EH (cell line): ENCODE measurements at regions not wholly inside any gene's neighbourhood (a gene's known extent, or its start where the extent isn't known, plus 50 kb on each side); places are given as distances from the start of the nearest gene placed in this dataset.
"Not testable (repeated sequence)": the region's sequence is repeated elsewhere in the genome, so short reads cannot be mapped to it uniquely, and the experiment has no call there.

Experiments
- DNase-seq: peaks from one replicate; pipeline ENCODE4 v3.0.0-alpha.2; 2015; ENCODE audit warnings: low read depth

- DNase-seq = peak; percentile 79
Observed at GRCh38 chr5:67643536-67643935, 446.9 kb upstream of the CD180 start.

DNA sequence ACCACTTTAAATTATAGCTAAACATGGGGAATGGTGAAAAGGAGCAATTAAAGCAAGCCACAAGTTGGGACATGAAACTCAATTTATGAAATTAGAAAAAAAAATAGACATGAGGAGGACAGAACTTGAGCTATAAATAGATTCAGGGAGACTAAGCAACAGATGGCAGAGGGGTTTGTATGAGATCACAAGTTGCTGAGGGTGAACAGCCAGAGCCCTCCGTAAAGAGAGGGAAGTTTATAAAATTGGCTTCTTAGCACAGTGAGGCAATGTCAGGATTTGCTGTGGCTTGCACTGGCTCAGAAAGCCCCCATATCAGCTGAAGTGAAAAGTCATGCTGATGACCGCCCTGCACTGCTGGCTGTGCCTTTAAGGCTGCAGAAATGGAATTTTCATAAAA lies 443.4 kb upstream of the CD180 start:
- DNase-seq = peak; percentile 19

- DNase-seq = no peak
Observed at GRCh38 chr5:67639313-67639712, 442.7 kb upstream of the CD180 start.

- DNase-seq = no peak
Observed at GRCh38 chr5:67636850-67637524, 440.4 kb upstream of the CD180 start.

- no peak for DNase-seq
Observed at GRCh38 chr5:67636091-67636490, 439.5 kb upstream of the CD180 start.

- DNase-seq = not testable (repeated sequence)
Observed at GRCh38 chr5:67627079-67627478, 430.5 kb upstream of the CD180 start.

DNA sequence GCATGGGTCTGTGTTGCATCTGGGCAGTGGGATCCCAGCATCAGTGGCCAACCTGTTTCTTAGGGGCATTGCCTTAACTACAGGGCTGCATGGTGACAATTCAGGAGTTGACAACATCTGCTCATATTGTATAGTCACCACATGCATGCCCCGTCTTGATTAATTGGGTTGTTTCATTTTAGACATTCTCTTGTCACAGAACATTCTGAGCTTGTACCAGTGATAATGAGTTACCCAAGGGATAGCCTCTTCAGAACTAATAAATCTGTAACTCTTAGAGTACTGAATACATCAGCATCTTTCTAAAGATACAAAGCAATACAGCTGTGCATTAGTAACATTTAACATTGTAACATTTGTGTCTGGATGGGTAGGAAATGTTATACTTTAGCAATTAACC lies 426.5 kb upstream of the CD180 start:
- no peak for DNase-seq

DNA sequence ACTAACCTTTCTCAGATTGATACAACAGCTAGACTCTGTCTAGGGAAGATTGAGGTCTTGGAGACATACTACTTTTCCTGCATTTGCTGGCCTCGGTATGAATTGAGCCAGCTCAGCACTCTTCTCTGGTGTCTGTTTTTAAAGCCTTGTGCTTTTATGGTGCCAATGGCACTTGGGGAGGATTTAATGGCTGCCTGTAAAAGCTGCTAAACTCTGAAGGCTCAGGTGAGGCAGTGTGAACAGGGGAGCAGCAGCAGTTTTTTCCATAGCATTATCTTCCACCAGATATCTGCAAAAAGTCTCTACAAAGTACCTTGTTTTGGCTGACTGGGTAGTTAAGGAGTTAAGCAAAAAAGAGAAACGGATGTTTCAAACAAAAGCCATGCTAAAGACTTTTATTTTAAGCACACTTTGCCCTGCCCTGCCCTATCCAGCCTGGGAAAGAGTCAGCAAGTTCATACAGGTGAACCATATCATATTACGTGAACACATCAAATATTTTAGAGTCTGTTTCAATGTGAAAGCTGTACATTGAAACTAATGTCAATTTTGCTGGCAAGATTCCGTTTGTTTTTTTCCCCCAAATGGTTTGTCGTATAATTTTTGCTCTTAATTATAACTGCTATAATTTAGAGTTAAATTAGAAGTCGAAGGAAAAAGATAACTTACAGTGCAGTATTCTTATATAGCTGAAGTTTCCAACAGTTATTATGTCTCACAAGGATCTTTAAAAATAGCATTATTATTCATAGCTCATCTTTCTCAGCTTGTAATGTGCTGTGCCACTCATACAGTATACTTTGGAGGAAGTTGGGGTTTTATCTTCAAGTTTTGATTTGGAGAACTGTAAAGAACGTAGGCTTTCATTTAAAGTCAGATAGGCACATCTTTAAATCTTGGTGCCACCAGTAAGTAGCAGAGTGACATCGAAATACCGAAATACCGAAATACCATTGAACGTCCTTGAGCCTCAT lies 424.1 kb upstream of the CD180 start:
- DNase-seq = no peak

GRCh38 chr5:67619636-67620035 lies 423.0 kb upstream of the CD180 start:
- DNase-seq = no peak

DNA sequence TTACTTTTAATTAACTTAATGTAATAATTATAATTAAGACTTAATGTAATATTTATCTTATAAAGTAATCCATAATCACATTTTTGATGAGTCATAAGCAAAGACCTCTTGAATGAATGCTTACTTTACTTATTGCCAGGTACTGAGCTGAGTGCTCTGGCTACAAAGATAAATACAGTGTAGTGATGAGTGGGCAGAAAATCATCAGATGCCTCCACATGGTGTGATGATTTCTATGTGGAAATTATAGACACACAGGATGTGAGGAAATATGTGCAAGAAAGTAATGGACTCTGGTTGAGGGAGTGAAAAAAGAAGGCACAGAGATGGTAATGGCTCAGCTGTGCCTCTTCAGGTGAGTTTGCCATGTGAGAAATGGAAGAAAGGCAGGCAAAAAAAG lies 422.6 kb upstream of the CD180 start:
- no peak for DNase-seq

DNA sequence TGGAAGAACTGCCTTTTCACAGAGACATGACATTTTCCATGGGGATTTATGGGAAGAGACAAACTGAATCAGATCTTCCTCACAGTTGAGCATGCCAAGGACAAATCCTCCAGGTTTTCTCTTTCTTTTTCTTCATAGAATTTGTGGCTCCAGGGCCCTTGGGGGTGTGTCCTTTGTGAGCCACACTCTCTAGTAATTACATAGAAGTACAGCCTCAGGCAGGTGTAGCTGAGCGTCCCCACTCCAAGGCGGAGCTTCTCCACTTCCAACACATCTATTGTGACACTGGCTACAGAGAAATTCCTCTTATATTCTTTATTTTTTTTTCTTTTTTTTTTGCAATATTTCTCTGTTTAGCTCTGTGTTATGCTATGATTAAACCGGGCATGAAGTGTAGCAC lies 420.5 kb upstream of the CD180 start:
- DNase-seq = no peak

DNA sequence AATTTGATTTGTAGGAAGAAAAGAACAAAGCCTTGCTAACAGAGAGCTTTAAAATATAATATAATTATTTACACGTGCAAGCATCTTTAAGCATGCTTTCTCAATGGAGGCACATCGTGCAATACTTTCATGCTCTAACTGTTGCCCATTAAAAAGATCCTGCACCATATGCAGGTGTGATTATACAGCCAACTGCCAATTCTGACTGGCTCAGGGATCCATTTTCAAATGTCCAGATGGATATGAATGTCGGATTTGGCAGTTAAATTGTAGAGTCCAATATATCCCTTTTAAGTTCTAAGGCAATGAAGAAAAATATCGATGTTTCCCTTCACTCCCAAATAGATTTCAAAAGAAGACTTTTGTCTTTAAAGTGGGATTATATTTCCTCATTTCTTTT lies 416.4 kb upstream of the CD180 start:
- DNase-seq = no peak

GRCh38 chr5:67610186-67610912 lies 413.8 kb upstream of the CD180 start:
- no peak for DNase-seq

DNA sequence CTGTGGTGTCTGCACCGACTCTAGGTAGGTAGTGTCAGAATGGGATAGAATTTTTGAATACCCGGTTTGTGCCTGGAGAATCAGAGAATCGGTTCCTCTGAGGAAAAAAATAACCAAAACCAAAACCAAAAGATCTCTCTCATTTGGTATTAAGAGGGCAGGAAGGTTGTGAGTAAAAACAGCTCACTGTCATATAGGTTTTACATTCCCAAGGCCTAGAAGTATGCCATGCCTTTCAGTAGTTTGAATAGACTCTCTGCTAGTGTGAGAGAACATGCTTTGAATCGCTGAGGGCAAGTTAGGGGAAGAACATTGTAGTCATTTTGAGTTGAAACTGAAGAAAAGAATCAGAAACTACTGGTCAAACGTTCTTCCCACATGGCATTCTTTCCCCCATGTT lies 411.4 kb upstream of the CD180 start:
- no peak for DNase-seq

GRCh38 chr5:67606586-67606947 lies 410.0 kb upstream of the CD180 start:
- DNase-seq = no peak

DNA sequence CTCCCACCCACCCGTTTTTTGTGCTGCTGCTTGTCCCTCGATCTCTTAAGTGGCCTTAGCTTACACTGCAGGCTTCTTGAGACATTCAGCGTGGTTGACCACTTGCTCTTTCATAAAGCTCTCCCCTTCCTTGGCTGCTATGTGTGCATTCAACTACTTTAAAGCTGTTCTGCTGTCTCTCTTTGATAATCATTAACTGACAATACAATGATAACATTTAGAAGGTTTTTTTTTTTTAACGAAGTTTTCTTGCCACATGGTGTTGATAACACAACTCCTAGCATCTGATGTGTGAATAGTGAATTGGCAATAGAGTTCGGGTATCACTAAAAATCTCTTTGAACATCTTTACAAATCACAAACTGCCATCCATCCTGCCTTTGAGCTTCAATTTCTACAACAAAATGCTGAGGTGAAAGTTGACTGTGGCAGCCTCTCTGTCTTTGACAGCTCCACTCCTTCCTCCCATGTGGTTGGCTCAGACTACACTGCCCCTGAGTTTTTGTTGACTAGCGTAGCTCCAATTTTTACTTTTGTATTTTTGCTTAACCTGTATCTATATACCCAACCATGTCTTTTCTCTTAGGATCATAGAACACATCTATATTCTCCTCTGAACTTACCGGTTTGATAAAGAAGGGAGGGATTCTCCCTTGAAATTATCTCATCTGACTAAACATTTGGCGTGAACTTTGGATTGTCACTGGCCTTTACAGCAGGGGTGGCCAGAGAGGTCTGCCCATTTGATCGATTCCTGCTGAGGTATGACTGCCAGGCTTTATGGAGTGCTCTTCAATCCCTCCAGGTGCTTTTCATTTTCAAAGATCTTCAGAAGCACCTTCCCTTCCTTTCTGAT lies 409.4 kb upstream of the CD180 start:
- no peak for DNase-seq

- no peak for DNase-seq
Observed at GRCh38 chr5:67591491-67591890, 394.9 kb upstream of the CD180 start.

GRCh38 chr5:67588389-67588788 lies 391.8 kb upstream of the CD180 start:
- no peak for DNase-seq

DNA sequence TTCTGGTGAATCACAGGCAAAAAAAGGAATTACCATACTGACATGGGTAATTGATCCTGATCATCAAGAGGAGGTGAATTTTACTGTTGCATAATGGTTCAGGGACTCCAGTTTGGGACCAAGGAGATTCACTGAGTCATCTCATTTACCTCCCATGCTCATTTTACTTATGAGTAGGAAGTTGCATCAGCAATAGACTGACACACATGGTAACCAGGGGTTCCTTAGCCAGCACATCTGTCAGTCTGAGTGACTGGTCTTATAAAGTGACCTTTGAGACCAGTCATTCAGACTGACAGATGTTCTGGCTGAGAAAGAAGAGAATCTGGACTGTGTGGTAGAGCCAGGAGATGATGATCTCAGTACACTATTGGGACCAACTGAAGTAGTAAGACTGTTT lies 384.6 kb upstream of the CD180 start:
- peak; percentile 9 for DNase-seq

GRCh38 chr5:67578011-67578410 lies 381.4 kb upstream of the CD180 start:
- DNase-seq = peak; percentile 34

DNA sequence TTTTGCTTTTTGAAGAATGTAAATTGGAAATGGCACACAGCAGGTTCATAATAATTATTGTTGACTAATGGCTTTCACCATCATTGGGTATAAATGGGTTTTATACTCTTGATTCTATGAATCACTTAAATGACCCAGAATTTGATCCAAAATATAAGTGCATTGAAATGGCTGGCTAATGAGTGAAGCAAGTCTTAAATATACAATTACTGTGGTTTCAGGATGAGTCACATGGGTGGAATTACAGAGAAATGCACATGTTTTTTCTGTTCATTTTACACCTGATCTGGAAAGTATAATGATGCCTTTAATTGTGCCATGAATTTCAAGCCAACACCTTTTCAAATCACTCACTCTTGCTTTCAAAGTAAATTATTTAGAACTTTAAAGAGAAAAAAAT lies 380.8 kb upstream of the CD180 start:
- peak; percentile 67 for DNase-seq

GRCh38 chr5:67576112-67576511 lies 379.5 kb upstream of the CD180 start:
- DNase-seq = no peak
